ENCODE measurements at regions not wholly inside any gene's neighbourhood (a gene's known extent, or its start where the extent isn't known, plus 50 kb on each side); places are given as distances from the start of the nearest gene placed in this dataset.

- Histone ChIP-seq H3K4me1 (ENCODE audit: insufficient read depth) (no peaks in the 10 kb centered on the region), H3K27ac (no peak overlapping the region), H3K9me3 (ENCODE audit: low read depth) (no peaks in the 10 kb centered on the region), H3K9me2 (replicated peaks; ENCODE audit: insufficient read depth) (no peaks in the 10 kb centered on the region), H3K4me3 (no peak overlapping the region), H3K36me3 (replicated peaks; ENCODE audit: insufficient read depth, low read depth) (no peaks in the 10 kb centered on the region), H3K4me2 (no peak overlapping the region), H4K20me1 (ENCODE audit: insufficient read depth, poor library complexity, severe bottlenecking) (no peaks in the 10 kb centered on the region), H3K27me3 (no peaks in the 10 kb centered on the region), H2AFZ (no peak overlapping the region), H3K79me2 (no peaks in the 10 kb centered on the region)
- WGBS (ENCODE audit: low lambda C conversion rate, missing lambda C conversion rate) = 44% methylated on average over 1 of the region's 1 CpG
- TF ChIP-seq EZH2 (IDR thresholded peaks at IDR 0.05; ENCODE audit: borderline replicate concordance) = no peak
- TF ChIP-seq EZH2phosphoT487 (IDR thresholded peaks at IDR 0.05; ENCODE audit: low read depth, severe bottlenecking, unreplicated experiment) = no peak
- TF ChIP-seq CTCF (IDR thresholded peaks at IDR 0.05; ENCODE audit: poor library complexity) = no peak
- DNase-seq (ENCODE audit: low spot score) = no peak
Measured at GRCh38 chr2:81445176-81445575, 1140.6 kb upstream of the LRRTM1 start.

GRCh38 chr2:81437456-81438000, 1133.0 kb upstream of the LRRTM1 start:
- H3K27ac ChIP-seq = no peak overlapping the region
- H3K36me3 ChIP-seq (replicated peaks; ENCODE audit: insufficient read depth, low read depth) = no peaks in the 10 kb centered on the region
- H3K9me2 ChIP-seq (replicated peaks; ENCODE audit: insufficient read depth) = no peaks in the 10 kb centered on the region
- H3K27me3 ChIP-seq = no peaks in the 10 kb centered on the region
- WGBS (ENCODE audit: low lambda C conversion rate, missing lambda C conversion rate) = 88% methylated on average over 4 of the region's 4 CpGs
- no peak overlapping the region for H2AFZ ChIP-seq
- H3K4me2 ChIP-seq = no peak overlapping the region
- TF ChIP-seq CTCF (IDR thresholded peaks at IDR 0.05; ENCODE audit: poor library complexity) = no peak
- TF ChIP-seq EZH2phosphoT487 (IDR thresholded peaks at IDR 0.05; ENCODE audit: low read depth, severe bottlenecking, unreplicated experiment) = no peak
- H3K79me2 ChIP-seq = no peaks in the 10 kb centered on the region
- DNase-seq (ENCODE audit: low spot score) = no peak
- H4K20me1 ChIP-seq (ENCODE audit: insufficient read depth, poor library complexity, severe bottlenecking) = no peaks in the 10 kb centered on the region
- H3K4me3 ChIP-seq = no peak overlapping the region
- no peaks in the 10 kb centered on the region for H3K9me3 ChIP-seq (ENCODE audit: low read depth)
- no peaks in the 10 kb centered on the region for H3K4me1 ChIP-seq (ENCODE audit: insufficient read depth)

- H3K4me3 ChIP-seq = no peak overlapping the region
- WGBS (ENCODE audit: low lambda C conversion rate, missing lambda C conversion rate) = 74% methylated on average over 6 of the region's 6 CpGs
Measured at GRCh38 chr2:81436256-81436655, 1131.7 kb upstream of the LRRTM1 start.

More at GRCh38 chr2:81436256-81436655, 1131.7 kb upstream of the LRRTM1 start:
- H3K27ac ChIP-seq = no peak overlapping the region
- H3K36me3 ChIP-seq (replicated peaks; ENCODE audit: insufficient read depth, low read depth) = no peaks in the 10 kb centered on the region
- no peak overlapping the region for H2AFZ ChIP-seq
- no peaks in the 10 kb centered on the region for H3K9me2 ChIP-seq (replicated peaks; ENCODE audit: insufficient read depth)
- TF ChIP-seq CTCF (IDR thresholded peaks at IDR 0.05; ENCODE audit: poor library complexity) (no peak), EZH2phosphoT487 (IDR thresholded peaks at IDR 0.05; ENCODE audit: low read depth, severe bottlenecking, unreplicated experiment) (no peak), EZH2 (IDR thresholded peaks at IDR 0.05; ENCODE audit: borderline replicate concordance) (no peak)
- H4K20me1 ChIP-seq (ENCODE audit: insufficient read depth, poor library complexity, severe bottlenecking) = no peaks in the 10 kb centered on the region
- DNase-seq (ENCODE audit: low spot score) = no peak
- H3K27me3 ChIP-seq = no peaks in the 10 kb centered on the region
- H3K4me1 ChIP-seq (ENCODE audit: insufficient read depth) = no peaks in the 10 kb centered on the region
- no peaks in the 10 kb centered on the region for H3K79me2 ChIP-seq
- H3K4me2 ChIP-seq = no peak overlapping the region
- H3K9me3 ChIP-seq (ENCODE audit: low read depth) = no peaks in the 10 kb centered on the region
